Testis (tissue), 2 donors: ENCODE measurements at regions not wholly inside any gene's neighbourhood (a gene's known extent, or its start where the extent isn't known, plus 50 kb on each side); places are given as distances from the start of the nearest gene placed in this dataset.

Source experiments
- DNase-seq: peaks from one replicate; pipeline ENCODE4 v3.0.0-alpha.2; 2019
- H3K27ac ChIP-seq, 2 donors: fragments of 200-600 bp; sonication (generic); one replicate each; pipeline ENCODE4 v1.5.1; 2019
- H3K27me3 ChIP-seq: fragments of 200-600 bp; sonication (generic); one replicate; pipeline ENCODE4 v1.5.1; 2019
- H3K36me3 ChIP-seq: fragments of 200-600 bp; sonication (generic); one replicate; pipeline ENCODE4 v1.5.1; 2017; ENCODE audit warnings: low read depth; ENCODE audit errors: missing control alignments
- H3K4me1 ChIP-seq: fragments of 200-600 bp; sonication (generic); one replicate; pipeline ENCODE4 v1.5.1; 2019
- H3K4me3 ChIP-seq, 2 donors: fragments of 200-600 bp; sonication (generic); one replicate each; pipeline ENCODE4 v1.5.1; 2017 to 2019
- H3K9me3 ChIP-seq: fragments of 200-600 bp; sonication (generic); one replicate; pipeline ENCODE4 v1.5.1; 2017
- POLR2A ChIP-seq: fragments of 450-650 bp; IDR thresholded peaks from one replicate; pipeline ENCODE4 v1.6.1; 2017; ENCODE audit warnings: antibody characterized with exemption, mild to moderate bottlenecking, moderate library complexity
- WGBS, 2 donors: methylation state at CpG; one replicate each; pipeline ENCODE4 v1.1.5; 2018; 5-methylcytosine and 5-hydroxymethylcytosine counted together
- intact Hi-C: fragments of 100-400 bp; cut with DNase I; formaldehyde crosslinking; loops from one replicate; pipeline ENCODE4 v1.15.1; 2023; ENCODE audit warnings: low total_unique reads
- TF ChIP-seq, protein P1 (sequence below), 3 experiments: fragments of 450-650 bp in 2 of 3; fragments of 200-600 bp in 1 of 3; sonication (generic) in 1 of 3; IDR thresholded peaks; one replicate each; pipeline ENCODE4 v1.5.1; 2016 to 2019; ENCODE audit warnings: antibody characterized with exemption in 3 of 3, mild to moderate bottlenecking in 2 of 3, moderate library complexity in 1 of 3

GRCh38 chr11:92667486-92668152, 301.8 kb upstream of the MTNR1B start:
- no peak for DNase-seq
- Histone ChIP-seq H3K27ac (no peak overlapping the region), H3K36me3 (no peaks in the 10 kb centered on the region), H3K27me3 (no peaks in the 10 kb centered on the region), H3K4me1 (no peaks in the 10 kb centered on the region), H3K9me3 (no peaks in the 10 kb centered on the region), H3K4me3 (no peak overlapping the region)
- intact Hi-C loops, result no loop called here
- WGBS, 2 donors, result 79 to 85% methylated on average over 5 of the region's 5 CpGs
- TF ChIP-seq, protein P1, sequence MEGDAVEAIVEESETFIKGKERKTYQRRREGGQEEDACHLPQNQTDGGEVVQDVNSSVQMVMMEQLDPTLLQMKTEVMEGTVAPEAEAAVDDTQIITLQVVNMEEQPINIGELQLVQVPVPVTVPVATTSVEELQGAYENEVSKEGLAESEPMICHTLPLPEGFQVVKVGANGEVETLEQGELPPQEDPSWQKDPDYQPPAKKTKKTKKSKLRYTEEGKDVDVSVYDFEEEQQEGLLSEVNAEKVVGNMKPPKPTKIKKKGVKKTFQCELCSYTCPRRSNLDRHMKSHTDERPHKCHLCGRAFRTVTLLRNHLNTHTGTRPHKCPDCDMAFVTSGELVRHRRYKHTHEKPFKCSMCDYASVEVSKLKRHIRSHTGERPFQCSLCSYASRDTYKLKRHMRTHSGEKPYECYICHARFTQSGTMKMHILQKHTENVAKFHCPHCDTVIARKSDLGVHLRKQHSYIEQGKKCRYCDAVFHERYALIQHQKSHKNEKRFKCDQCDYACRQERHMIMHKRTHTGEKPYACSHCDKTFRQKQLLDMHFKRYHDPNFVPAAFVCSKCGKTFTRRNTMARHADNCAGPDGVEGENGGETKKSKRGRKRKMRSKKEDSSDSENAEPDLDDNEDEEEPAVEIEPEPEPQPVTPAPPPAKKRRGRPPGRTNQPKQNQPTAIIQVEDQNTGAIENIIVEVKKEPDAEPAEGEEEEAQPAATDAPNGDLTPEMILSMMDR (IDR thresholded peaks at IDR 0.05), result no peak
- TF ChIP-seq POLR2A, result no peak

DNA sequence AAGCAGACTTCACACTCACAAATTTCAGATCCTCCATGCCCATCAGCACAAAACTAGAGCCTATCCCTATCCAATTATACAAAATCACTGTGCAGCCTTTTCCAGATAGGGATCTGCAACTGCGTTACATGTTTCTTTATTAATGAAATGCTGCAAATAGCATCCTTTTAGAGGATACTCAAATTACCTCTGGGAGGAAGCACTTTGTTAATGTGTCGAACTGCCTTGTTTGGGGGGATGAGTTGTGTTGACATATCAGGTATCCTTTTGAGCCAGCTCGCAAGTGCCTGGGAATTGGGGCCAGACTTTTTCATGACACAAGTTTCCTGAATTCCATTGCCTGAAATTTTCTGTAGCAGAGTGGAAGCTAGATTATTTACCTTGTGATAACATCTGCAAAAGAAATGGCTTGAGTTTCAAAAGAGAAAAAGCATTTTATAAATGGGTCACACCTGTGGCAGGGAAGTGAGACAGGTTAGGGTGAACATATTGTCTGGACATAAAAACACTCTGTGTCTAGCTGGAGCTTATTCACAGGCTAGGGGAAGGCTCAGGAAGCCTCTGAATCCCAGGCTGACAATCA, 299.1 kb upstream of the MTNR1B start:
- Histone ChIP-seq H3K9me3 (no peaks in the 10 kb centered on the region), H3K27ac (no peak overlapping the region), H3K27me3 (no peaks in the 10 kb centered on the region), H3K4me1 (no peaks in the 10 kb centered on the region), H3K4me3 (no peak overlapping the region), H3K36me3 (no peaks in the 10 kb centered on the region)
- no peak for DNase-seq
- 45 to 49% methylated on average over 3 of the region's 3 CpGs for WGBS, 2 donors
- TF ChIP-seq, protein P1 (IDR thresholded peaks at IDR 0.05), result no peak
- no peak for TF ChIP-seq POLR2A
- intact Hi-C loops, result no loop called here

DNA sequence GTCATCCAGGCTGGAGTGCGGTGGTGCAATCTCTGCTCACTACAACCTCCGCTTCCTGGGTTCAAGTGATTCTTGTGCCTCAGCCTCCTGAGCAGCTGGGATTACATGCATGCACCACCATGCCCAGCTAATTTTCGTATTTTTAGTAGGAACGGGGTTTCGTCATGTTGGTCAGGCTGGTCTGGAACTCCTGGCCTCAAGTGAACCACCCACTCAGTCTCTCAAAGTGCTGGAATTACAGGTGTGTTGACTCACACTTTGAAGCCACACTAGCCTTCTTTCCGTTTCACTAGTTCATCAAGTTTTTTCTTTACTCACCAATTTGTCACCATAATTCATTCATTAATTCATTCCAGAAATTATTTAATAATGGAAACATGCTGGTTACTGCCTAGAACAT, 298.4 kb upstream of the MTNR1B start:
- no peak overlapping the region for H3K27ac ChIP-seq
- no peak for TF ChIP-seq POLR2A
- TF ChIP-seq, protein P1 (IDR thresholded peaks at IDR 0.05), result no peak
- H3K36me3 ChIP-seq, result no peaks in the 10 kb centered on the region
- H3K9me3 ChIP-seq, result no peaks in the 10 kb centered on the region
- H3K27me3 ChIP-seq, result no peaks in the 10 kb centered on the region
- no peaks in the 10 kb centered on the region for H3K4me1 ChIP-seq
- intact Hi-C loops, result no loop called here
- DNase-seq, result no peak
- no peak overlapping the region for H3K4me3 ChIP-seq
- WGBS, 2 donors, result 92 to 94% methylated on average over 6 of the region's 6 CpGs

DNA sequence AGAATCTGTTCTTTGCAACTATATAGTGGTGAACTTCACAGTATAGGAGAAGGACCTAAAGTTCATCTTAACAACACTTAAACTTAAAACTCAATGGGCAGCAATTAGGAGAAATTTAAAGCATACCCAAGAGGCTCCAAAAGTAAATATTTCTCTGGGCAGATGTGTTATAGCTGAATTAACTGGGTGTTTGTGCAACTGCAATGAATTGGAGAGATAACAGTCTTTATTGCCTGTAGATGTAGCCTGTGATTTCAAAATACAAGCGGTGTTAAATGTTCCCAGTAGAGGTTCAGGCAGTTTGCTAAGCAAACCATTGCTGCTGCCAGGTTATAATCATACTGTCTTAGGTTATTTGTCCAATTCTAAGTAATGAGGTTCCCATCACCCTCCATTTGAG, 294.1 kb upstream of the MTNR1B start:
- Histone ChIP-seq H3K4me3 (no peak overlapping the region), H3K27ac (no peak overlapping the region), H3K36me3 (no peaks in the 10 kb centered on the region), H3K4me1 (no peaks in the 10 kb centered on the region), H3K9me3 (no peaks in the 10 kb centered on the region), H3K27me3 (no peaks in the 10 kb centered on the region)
- intact Hi-C loops, result no loop called here
- no peak for DNase-seq
- WGBS, 2 donors, result 76 to 86% methylated on average over 1 of the region's 1 CpG
- no peak for TF ChIP-seq POLR2A
- TF ChIP-seq, protein P1 (IDR thresholded peaks at IDR 0.05), result no peak

GRCh38 chr11:92675810-92676209, 293.6 kb upstream of the MTNR1B start:
- H3K36me3 ChIP-seq, result no peaks in the 10 kb centered on the region
- no peak for TF ChIP-seq POLR2A
- TF ChIP-seq, protein P1 (IDR thresholded peaks at IDR 0.05), result no peak
- H3K27ac ChIP-seq, result no peak overlapping the region
- intact Hi-C loops, result no loop called here
- 64 to 73% methylated on average over 3 of the region's 3 CpGs for WGBS, 2 donors
- H3K4me1 ChIP-seq, result no peaks in the 10 kb centered on the region
- no peak overlapping the region for H3K4me3 ChIP-seq
- no peaks in the 10 kb centered on the region for H3K9me3 ChIP-seq
- H3K27me3 ChIP-seq, result no peaks in the 10 kb centered on the region
- DNase-seq, result no peak
